Left forelimb (tissue), 1 donor: ENCODE measurements at regions not wholly inside any gene's neighbourhood (a gene's known extent, or its start where the extent isn't known, plus 50 kb on each side); places are given as distances from the start of the nearest gene placed in this dataset.
"Not testable (repeated sequence)": the region's sequence is repeated elsewhere in the genome, so short reads cannot be mapped to it uniquely, and the experiment has no call there.

Experiments
- DNase-seq: peaks from one replicate; pipeline ENCODE4 v3.0.0-alpha.2; 2018; ENCODE audit warnings: low spot score

DNA sequence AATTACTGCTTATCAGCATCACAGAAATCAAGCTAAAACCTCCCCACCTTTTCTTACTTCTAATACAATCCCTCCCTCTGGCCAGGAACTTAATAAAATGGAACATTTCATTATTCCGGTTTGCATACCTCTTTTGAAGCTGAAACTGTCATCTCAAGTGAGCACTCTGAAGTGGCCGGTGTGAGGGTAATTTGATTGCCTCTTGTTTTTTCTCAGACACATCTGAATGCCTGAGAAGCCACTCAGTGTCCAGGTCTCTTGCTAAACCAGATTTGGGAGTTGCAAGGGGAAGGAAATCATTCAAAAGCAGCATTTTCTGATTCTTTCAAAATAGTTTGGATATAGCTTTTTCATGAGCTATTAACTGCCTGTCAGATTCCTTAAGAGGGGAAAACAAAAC is 190.3 kb downstream of the C1D start:
- no peak for DNase-seq

DNA sequence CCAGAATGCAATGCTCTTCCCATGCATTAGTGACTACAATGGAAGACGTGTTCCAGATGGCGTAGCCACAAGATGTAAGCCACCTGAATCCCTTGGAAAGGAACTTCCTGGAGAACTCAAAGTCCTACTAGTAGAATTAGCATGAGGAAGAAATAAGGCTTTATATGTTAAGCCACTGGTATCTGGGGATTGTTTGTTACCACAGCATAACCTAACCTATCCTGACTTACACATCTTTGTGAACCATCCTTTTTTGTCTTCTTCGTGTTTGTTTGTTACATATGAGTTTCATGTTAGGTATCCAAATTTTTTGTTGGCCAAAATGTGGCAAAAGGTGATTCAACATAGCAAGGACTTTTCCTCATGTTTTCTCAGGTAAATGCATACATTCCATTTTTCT is 188.9 kb downstream of the C1D start:
- no peak for DNase-seq

DNA sequence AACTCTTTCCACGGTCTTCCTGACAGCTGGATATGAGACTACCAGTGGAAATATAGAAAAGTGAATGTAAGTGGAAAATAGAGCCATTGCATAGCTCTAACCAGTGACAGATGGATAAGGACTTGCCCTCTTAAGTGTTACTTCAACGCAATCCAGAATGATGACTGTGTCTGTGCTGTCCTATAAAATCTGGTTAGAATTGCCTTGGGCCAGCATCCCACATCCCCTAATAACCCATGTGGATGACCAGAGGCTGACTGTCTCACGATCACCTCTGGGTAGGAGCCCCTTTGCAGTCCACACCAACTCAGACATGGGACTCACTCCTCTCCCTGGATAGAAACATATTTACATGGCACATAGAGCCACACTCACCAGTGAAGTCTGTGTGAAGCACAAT is 186.6 kb downstream of the C1D start:
- no peak for DNase-seq

DNA sequence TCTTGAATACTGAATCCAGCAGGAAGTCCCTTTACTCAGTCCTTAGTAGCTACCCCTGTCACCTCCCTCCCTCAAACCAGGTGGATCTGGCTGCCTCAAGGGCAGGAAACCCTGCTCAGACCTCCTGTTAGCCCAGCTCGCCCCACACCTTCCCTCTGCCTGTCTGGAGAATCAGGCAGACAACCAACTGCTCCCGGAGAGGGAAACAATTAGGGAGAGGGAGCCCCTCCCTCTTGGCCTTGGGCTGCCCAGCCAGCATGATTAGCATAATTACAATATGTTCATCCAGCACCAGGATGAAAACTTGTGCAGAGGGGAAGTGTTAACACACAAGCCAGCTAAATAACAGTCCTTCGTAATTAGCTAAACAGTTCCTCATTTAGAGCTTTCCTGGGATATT is 185.5 kb downstream of the C1D start:
- DNase-seq, result no peak

DNA sequence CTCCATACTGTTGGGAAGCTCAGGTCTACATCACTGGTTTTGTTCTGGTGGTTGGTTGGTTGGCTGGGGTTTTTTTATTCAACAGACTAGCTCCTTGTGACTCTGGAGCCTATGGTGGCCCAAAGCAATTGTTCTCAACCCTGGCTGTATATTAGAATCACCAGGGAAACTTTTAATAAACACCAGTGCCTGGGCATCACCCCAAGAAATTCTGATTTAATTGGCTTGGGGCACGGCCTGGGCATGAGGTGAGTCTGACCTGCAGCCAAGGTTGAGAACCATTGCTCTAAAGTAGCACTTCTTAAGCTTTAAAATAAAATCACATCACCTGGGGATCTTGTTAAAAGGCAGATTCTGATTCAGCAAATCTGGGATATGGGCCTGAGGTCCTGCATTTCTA is 184.1 kb downstream of the C1D start:
- no peak for DNase-seq

DNA sequence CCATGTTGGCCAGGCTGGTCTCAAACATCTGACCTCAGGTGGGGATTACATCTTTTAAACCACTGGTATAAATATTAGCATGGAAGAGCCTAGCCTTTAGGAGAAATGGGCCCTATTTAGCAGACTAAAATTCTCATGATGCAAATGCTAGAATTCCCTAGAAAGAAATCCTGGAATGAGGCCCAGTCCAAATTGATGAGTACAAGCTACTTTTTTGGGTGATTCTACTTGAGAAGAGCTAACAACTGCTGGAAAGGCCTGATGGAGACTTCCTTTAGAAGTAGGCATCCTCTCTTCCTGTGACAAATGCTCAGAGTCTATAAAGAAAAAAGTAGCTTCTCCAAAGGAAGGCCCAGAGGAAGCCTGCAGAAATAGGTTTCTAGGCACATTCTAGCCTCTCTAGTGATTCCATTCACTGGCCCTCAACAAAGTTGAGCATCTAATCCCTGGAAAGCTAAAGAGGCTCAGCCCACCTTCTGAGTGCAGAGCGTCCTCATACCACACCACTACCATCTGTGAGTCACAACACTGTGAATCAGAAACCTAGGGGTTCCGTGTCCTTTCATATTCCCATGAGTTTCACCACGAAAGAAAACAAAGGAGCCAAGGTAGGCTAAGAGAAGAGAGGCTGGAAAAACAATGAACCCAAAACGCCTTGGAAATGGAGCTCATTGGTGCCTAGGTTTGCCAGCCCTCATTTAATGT is 183.1 kb downstream of the C1D start:
- DNase-seq, result no peak

DNA sequence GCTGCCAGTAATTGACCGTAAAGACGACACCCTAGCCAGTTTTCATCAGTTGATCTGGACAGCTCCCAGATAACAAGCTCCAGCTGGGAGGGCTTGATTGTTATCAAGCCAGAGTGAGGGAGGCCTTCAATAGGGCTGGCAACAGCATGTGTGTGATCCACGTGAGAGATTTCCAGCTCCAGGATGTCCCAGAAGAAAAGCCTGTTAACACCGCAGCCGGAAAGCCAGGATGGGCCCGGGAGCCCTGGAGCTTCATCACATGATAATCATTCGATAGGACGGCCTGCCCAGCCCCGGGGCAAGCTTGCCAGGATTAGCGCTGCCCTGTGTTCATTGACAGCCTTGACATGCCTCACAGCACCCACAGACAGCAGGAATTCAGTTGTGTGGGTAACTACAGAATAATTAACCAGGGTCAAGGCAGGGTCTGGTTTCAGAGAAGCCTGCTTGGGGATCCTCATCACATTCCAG is 182.5 kb downstream of the C1D start:
- no peak for DNase-seq

DNA sequence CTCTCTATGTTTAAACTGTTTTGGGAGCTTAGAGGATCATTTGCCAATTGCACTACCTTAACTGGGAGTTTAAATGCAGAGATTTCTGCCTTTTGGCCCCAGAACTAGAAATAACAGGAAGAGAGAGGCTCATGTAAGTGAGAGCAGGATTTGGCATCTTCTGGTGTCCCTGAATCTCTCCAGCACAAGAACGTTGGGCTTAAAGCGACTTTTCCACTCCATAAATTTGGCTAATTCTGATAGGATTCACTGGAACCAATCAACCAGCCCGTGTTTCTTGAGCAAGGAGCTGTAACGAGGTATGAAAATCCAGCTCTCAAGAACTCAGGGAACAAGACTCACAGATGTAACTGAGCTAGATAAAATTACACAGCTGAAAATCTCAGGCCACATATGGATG is 181.0 kb downstream of the C1D start:
- DNase-seq, result no peak

DNA sequence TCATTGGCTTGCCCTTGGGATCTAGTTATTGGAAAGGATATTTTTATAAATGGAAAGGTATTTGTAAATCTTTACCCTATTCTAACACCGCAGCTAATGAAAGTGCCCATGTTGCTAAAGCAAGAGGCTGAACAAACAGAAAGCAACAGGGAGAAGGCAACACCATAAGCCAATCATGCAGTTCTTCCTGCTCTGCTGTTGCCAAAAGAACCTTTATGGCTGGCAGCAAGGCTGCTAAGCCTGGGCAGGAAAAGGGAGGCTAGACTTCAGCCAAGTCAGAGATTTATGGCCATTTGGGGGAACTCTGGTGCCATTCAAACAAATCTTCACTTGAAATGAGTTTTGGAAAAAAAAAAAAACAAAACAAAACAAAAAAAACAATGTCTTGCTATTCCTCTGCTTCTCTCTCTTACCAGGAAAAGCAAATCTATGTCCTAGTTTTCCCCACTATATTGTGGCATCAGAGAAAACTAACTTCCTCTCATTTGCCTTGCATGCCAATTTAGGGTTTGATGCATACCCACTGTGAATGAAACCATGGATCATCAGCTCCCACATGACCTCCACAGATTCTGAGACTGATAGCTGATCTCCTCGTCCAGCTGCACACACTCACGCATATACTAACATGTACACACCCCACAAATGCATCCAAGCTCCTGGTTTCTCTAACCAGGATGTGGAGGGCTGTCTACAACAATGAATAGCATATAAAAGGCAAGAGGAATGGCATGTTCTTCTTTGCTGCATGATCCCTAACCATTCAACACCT is 179.3 kb downstream of the C1D start:
- no peak for DNase-seq

DNA sequence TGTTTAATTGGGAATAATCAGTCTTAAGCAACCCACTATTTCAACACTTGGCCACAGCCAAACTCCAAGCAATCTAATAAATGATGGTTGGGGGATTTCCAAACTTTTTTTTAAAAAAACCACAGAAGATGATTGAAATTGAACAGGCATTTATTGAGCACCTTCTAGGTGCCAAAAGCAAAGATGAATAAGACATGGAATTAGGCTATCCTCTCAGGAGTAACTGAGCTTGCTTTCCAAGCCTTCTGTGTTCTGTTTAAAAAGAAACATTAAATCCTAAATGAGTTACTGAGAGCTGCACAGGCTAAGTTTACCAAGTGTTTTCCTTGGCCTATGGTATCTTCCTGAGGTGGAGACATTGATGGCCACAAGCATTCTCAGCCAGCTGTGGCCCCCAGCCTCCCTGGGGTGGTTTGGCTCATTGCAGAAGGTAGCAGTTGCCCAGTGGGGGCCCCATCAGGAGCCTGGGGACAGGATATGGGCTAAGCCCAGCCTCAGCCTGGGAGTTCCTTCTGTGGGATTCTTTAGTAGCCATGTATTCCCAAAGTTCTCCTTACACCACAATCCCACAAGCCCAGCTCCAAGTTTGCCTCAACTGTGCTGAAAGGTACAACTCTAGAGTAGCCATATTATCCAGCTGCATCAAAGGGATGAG is 174.3 kb downstream of the C1D start:
- DNase-seq, result no peak

DNA sequence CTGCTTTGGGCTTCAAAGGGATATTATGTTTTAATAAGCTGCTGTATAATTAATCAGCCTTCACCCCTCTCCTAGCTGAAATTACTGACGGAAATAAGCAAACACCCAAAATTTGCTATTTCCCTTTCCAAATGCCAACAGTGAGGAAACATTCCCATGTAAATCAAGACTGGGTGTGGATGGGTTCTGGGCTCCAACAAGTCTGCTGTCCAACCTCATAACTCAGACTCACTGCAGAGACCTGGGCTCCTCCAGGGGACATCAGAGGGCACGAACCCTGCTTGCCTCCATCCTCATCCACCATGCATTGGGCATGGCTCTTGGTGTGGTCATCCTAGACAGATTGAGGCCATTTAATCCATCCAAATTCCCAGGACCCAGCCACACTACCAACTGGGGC is 173.7 kb downstream of the C1D start:
- no peak for DNase-seq

DNA sequence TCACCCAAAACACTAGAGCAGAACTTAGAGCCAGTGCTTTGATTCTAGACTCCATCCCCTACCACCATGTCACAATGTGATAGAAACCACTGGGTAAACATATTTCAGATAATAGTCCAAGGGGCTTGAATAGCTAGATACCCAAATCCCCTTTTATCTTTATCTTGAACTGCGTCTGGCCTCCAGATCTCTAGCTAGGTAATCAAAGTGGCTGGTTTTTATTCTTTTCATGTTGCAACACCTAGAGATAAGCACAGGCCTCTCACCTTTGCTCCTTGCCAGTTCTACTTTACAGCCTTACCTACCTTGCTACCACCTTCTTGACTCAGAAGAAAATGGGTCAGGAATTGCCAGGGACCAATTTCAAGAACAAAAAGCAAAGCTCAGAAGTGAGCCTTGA is 171.2 kb downstream of the C1D start:
- DNase-seq, result no peak

DNA sequence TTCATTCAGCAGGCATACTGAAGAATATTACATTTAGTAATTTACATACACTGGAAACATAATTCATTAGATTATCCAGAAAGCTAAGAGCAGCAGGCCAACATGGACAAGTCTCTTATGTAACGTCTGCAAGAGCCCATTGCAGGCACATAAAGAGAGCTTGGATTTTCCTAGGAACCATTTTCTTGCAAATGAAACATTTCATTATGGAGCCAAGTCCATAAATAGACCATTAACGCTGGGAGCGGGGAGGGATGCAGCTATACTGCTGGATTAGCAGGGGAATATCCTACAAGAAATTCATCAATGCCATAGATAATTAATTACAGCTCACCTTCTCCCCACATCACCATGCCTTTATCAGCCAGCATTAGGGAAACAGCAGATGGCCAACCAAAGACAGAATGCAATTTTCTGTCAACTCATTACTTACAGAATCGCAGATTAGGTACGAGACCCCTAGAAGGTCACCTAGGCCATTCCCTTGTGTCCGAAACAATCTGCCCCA is 170.4 kb downstream of the C1D start:
- DNase-seq, result no peak

DNA sequence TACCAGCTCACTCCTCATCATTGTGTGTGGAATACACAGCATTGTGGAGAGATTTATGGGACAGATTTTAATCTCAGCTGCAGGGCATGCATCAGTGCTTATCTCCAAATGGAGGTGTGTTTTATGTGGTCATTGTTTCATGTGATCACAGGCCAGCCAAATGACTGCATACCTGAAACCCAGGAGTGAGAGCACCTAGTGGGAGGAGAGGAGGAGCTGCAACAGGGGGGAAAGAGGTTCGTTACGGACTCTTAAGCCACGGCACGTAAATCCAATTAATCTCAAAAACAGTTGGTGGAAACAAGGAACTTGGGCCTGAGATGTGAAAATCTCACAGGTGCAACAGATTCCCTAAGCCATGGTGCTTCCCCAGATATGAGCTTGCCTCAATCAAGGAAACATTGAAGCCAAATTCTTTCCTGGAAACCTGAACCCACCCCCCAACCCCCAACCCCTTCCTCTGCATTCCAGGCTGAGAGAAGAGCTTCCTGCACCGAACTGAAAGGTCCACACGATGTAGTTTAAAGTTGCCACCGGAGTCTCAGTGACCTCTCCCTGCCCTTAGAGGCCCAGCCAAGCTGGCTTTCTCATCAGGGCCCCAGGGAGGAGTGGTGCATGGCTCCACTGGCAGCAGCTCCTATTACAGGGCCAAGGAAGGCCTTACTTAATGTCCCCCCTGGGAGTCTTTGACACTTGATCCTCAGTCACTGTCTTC is 167.4 kb downstream of the C1D start:
- no peak for DNase-seq

DNA sequence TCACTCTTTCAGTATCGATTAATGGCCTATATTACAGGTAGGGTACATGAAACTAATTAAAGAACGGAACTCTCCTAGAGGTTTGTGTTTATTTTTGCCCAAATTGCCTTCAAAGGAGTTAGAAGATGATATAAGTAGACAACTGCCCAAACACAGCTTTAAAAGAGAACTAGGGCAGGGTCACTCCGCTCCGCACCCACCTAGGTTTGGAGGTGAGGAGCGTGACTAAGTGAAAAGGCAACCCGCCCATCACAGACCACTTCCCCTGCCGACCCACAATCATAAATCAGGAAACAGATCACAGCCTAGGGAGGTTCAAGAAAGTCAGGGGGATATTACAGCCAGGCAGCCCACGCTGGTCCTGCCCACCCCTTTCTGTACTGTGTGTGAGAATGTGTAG is 166.7 kb downstream of the C1D start:
- DNase-seq, result no peak

DNA sequence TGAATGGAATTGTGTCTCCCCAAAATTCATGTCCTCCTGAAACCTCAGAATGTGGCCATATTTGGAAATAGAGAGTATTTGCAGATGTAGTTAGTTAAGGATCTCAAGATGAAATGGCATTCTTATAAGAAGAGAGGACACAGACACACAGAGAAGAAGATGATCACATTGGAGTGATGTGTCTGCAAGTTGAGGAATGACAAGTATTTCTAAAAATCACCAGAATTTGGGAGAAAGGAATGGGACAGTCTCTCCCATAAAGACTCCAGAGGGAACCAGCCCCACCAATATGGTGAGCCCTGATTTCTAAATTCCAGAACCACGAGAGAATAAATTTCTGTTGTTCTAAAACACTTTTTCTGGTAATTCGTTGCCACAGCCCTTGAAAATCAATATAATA is 166.3 kb downstream of the C1D start:
- DNase-seq, result no peak

DNA sequence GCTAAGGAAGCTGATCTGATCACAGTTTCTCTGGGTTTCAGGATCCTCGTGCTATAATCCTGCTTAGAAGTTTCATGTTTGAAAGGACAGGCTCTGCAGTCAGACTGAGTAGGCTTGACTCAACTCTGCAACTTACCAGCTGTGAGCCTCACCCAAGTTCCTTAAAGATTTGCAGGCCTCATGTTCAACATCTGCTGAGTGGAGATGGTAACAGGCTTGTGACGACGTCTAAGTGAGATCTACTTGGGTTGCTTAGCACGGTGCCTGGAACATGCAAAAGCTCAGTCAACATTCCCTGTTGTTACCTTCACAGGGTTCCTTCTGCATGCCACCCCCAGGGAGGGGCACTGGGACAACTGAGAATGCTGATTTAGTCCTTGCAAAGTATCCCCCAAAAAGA is 164.2 kb downstream of the C1D start:
- no peak for DNase-seq

DNA sequence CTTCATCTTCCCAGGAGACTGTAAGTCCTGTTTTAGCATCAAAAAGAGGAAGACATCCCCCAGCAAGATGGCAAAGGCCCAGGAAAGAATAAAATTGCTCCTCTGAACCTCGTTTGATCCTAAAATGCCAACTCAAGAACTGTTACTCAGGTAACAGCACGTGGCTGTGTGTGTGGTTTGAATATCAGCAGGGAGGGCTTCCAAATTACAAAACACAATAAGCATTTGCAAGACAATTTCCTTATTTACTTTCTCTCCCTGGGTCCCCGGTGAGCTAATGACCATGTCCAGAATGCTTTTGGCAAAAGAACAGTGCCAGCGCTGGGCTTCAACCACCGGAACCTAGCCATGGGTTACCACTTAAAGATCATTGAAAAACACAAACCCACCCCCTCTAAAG is 163.6 kb downstream of the C1D start:
- DNase-seq, result no peak

DNA sequence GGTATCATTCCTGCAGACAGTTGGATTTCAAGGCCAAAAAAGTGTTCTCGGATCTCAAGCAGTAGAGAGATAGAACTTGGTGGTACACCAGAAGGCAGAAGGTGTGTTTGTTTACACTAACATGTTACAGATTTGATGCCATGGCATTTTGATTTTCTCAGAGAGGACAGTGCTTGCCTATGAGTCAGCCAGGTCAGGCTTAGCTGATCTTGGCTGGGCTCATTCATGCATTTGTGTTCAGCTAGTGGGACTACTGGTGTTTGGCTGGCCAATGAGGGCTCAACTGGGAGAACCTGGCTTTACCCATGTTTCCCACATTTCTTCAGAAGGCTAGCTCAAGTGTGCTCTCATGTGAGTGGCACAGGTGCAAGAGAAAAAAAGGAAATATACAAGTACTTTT is 162.0 kb downstream of the C1D start:
- no peak for DNase-seq

DNA sequence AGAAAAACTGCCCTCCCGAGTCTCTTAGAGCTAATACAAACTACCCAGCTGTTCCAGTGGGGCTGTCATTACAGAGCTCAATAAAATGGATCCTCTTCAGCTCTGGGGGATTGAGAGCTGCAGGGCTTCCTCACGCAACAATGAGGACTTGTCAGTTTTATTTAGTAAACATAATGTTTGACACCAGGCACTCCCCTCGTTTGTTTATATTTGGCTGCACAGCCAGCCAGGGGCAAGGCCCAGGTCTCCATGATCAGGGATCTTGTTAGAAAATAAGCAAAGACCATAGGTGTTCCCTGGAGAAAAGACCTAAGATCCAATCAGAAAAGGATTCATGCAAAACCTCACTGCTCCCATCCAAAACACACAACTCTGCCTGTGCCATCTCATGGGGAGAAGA is 158.2 kb downstream of the C1D start:
- DNase-seq, result no peak

DNA sequence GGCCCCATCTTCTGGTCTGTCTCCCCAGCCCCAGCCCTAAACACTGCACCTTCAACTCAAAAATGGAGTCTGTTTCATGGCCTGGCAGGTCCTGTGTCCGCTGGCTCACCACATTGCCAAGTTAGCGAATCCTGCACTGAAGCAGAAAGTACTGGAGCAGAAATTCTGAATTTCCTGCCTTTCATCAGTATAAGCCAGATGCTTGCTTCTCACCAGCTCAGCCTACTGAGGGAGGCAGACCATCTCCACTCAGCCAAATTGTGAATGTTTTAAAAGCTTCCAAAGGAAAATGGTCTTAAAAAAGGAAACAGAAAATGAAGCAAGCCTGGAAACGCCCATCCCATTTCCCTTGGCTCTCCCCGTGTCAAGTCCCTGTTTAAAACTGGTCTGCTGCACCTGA is 157.8 kb downstream of the C1D start:
- DNase-seq, result no peak

DNA sequence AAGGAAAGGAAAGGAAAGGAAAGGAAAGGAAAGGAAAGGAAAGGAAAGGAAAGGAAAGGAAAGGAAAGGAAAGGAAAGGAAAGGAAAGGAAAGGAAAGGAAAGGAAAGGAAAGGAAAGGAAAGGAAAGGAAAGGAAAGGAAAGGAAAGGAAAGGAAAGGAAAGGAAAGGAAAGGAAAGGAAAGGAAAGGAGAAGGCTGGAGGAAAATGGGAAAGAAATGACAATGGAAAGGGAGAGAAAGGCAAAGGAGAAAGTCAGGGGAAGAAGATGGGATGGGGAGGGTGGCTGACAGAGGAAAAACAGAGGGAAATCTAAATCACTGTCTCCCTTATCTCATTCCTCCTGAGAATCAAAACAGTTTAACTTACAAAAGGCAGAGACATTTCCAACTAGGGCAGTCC is 156.3 kb downstream of the C1D start:
- not testable (repeated sequence) for DNase-seq
